SK-N-MC (cell line): ENCODE measurements at regions not wholly inside any gene's neighbourhood (a gene's known extent, or its start where the extent isn't known, plus 50 kb on each side); places are given as distances from the start of the nearest gene placed in this dataset.
A peak's percentile ranks its signal among the peaks of the same experiment; 100 is the strongest.
"Not testable (repeated sequence)": the region's sequence is repeated elsewhere in the genome, so short reads cannot be mapped to it uniquely, and the experiment has no call there.

Source experiments
- DNase-seq: peaks from one replicate; pipeline ENCODE4 v3.0.0-alpha.2; 2011; ENCODE audit warnings: low read depth, low spot score
- H3K27ac ChIP-seq: fragments of 200-600 bp; sonication (generic); 2 replicates; pipeline ENCODE4 v1.5.1; 2016; ENCODE audit warnings: mixed run types
- H3K36me3 ChIP-seq: fragments of 200-600 bp; sonication (generic); 2 replicates; pipeline ENCODE4 v1.6.1; 2017; ENCODE audit warnings: antibody characterized with exemption, low read length, mixed read lengths; ENCODE audit not compliant: insufficient read depth
- H3K4me3 ChIP-seq: fragments of 200-600 bp; sonication (generic); 2 replicates; pipeline ENCODE4 v1.5.1; 2016
- H3K9ac ChIP-seq: fragments of 200-600 bp; sonication (generic); 2 replicates; pipeline ENCODE4 v1.8.0; 2017; ENCODE audit warnings: mixed run types, mixed read lengths; ENCODE audit not compliant: insufficient read length
- H3K9me3 ChIP-seq: fragments of 200-600 bp; sonication (generic); 2 replicates; pipeline ENCODE4 v1.6.1; 2017; ENCODE audit warnings: low read depth, mild to moderate bottlenecking, antibody characterized with exemption, low read length, moderate library complexity, mixed read lengths
- EZH2 ChIP-seq: fragments of 200-600 bp; sonication (generic); IDR thresholded peaks from one replicate; pipeline ENCODE4 v1.6.1; 2017; ENCODE audit warnings: antibody characterized with exemption
- FOXP2 ChIP-seq: optimal IDR thresholded peaks from 2 replicates; pipeline ENCODE3; 2011; ENCODE audit warnings: mild to moderate bottlenecking, moderate library complexity; ENCODE audit not compliant: insufficient read depth; ENCODE audit errors: extremely low read length, control extremely low read depth
- POLR2AphosphoS5 ChIP-seq: IDR thresholded peaks from 2 replicates; pipeline ENCODE4 v1.6.1; 2012; ENCODE audit warnings: mild to moderate bottlenecking, low read depth, low read length, borderline replicate concordance

DNA sequence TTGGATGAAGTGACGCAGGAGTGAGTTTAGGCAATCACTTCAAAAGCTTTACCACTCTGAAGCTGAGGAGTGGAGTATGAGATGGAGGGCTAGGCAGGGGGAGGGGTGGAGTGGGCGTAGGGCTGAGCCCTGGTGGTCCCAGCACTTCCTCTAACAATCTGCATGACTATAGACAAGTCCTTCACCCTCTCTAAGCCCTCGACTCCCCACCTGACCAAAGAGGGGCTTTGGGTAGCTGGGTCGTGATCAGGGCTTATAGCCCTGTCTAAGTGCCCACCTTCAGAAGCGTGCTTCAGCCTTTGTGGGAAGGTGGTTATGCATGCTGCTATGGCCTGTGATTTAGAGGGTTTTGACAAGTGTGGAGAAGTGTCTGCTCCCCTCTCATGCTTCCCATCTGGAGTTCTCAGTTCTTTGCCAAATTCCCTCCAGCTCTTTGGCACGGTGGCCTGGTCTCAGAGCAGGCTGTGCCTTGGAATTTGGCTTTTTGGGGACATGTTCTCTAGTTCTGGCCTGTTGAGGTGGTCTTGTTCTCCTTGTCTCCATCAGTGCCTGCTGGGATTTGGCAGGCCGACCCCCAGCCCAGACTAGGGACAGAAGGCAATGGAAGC is 53.0 kb downstream of the ACTBL2 start:
- Histone ChIP-seq H3K4me3 (no peak overlapping the region), H3K36me3 (no peaks in the 10 kb centered on the region), H3K9me3 (no peaks in the 10 kb centered on the region), H3K9ac (no peak overlapping the region), H3K27ac (no peak overlapping the region)
- DNase-seq = no peak
- TF ChIP-seq POLR2AphosphoS5 (no peak), EZH2 (no peak), FOXP2 (no peak)

DNA sequence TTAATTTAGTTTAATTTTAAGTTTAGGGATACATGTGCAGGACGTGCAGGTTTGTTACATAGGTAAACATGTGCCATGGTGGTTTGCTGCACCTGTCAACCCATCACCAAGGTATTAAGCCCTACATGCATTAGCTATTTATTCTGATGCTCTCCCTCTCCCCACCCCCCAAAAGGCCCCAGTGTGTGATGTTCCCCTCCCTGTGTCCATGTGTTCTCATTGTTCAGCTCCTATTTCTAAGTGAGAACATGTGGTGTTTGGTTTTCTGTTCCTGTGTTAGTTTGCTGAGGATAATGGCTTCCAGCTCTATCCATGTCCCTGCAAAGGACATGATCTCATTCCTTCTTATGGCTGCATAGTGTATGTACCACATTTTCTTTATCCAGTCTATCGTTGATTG is 53.6 kb downstream of the ACTBL2 start:
- not testable (repeated sequence) for H3K9ac ChIP-seq, H3K9me3 ChIP-seq, H3K4me3 ChIP-seq, H3K36me3 ChIP-seq, H3K27ac ChIP-seq, DNase-seq

DNA sequence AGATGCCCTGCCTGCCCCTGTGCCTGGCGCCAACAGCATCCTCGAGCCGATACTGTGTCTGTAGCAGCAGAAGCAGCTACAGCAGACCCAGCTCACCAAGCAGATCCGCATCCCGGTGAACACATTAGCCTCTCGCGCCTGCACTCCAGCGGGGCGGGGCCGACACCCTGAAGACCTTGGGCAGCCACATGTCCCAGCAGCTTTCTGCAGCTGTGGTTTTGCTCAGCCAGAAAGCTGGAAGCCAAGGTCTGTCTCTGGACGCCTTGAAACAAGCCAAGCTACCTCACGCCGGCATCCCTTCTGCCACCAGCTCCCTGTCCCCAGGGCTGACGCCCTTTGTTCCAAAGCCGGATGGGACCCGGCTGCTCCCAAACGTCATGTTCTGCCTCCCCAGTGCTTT is 59.6 kb downstream of the ACTBL2 start:
- Histone ChIP-seq H3K9me3 (no peaks in the 10 kb centered on the region), H3K27ac (no peak overlapping the region), H3K36me3 (no peaks in the 10 kb centered on the region), H3K9ac (no peak overlapping the region), H3K4me3 (no peak overlapping the region)
- no peak for DNase-seq
- TF ChIP-seq FOXP2 (no peak), EZH2 (no peak), POLR2AphosphoS5 (no peak)

DNA sequence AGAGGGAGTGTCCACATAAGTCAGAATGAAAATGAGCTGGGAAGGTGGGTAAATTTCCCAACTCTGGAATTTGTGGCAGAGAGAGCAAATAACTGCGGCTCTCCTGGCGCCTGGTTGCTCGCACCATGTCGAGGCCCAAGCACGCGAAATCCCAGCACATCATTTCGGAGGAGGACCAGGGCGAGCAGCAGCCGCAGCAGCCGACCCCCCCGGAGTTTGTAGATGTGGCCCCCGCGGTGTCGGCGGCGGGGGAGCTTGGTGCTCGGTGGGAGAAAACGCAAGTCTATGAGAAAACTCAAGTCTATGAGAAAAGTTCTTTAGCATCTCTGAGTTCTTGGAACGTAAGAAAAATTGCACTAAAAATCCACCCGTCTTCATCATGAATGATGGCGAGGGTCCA is 60.3 kb downstream of the ACTBL2 start:
- no peaks in the 10 kb centered on the region for H3K9me3 ChIP-seq
- no peak overlapping the region for H3K4me3 ChIP-seq
- no peak for DNase-seq
- H3K9ac ChIP-seq = no peak overlapping the region
- H3K27ac ChIP-seq = no peak overlapping the region
- H3K36me3 ChIP-seq = no peaks in the 10 kb centered on the region
- TF ChIP-seq POLR2AphosphoS5 (no peak), EZH2 (no peak), FOXP2 (no peak)

DNA sequence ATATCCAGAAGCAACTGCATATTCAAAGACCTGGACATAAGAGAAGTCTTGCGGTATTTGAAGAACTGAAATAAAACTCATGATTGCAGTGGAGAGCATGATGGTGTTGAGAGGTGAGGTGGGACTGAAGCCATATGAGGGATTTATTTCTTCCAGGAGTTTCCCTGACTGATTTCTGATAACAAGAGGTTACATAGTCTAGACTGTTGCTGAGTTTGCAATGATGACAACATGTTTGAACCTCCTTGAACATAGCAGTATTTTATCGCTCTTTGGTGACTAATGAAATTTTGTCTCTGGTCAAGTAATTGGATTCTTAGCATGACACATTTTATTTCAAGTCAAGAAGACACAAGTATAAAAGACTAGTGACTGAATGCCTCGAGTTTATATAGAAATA is 61.8 kb downstream of the ACTBL2 start:
- DNase-seq = no peak
- Histone ChIP-seq H3K27ac (no peak overlapping the region), H3K9ac (no peak overlapping the region), H3K9me3 (no peaks in the 10 kb centered on the region), H3K36me3 (no peaks in the 10 kb centered on the region), H3K4me3 (no peak overlapping the region)
- TF ChIP-seq POLR2AphosphoS5 (no peak), EZH2 (no peak), FOXP2 (no peak)

DNA sequence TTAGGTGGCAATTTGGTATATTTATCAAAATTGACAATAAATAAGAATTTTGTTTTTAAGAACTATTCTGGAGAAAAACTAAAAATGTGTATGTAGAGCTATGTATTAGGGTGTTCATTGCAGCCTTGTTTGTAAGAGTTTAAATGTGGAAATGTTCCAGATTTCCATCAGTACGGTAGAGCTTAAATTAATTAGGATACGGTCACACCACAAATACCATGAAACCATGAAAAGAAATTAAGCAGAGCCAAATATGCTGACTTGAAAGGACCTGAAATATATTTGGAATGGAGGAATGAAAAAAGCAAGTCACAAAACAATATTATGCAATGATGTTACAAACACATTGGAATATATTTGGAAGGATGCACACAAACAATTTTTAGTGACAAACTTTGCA is 64.6 kb downstream of the ACTBL2 start:
- Histone ChIP-seq H3K36me3 (no peaks in the 10 kb centered on the region), H3K9ac (no peak overlapping the region), H3K9me3 (no peaks in the 10 kb centered on the region), H3K4me3 (peak overlapping the region; percentile 26; the same call in 1 of the 2 replicates), H3K27ac (peak overlapping the region; percentile 25; the same call in 1 of the 2 replicates)
- no peak for TF ChIP-seq FOXP2
- no peak for TF ChIP-seq EZH2
- no peak for TF ChIP-seq POLR2AphosphoS5
- no peak for DNase-seq

DNA sequence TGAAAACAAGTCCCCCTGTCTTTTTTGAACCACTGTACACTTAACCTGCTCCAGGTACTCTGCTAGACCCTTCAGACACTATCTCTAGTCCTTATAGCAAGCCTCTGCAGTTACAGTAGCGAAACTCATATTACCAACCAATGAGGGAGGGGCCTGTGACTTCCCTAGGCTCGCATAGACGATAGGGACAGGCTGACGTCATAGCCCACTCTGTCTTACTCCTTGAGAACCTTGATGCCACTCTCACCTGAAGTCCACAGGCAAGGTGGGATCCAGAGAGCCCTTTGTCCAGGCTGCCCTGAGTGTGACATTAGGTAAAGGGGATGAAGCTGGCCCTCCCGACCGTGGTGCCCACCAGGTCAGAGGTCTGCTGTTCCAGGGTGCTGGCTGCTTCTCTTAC is 65.3 kb downstream of the ACTBL2 start:
- TF ChIP-seq FOXP2 = no peak
- no peak for TF ChIP-seq EZH2
- no peak for TF ChIP-seq POLR2AphosphoS5

DNA sequence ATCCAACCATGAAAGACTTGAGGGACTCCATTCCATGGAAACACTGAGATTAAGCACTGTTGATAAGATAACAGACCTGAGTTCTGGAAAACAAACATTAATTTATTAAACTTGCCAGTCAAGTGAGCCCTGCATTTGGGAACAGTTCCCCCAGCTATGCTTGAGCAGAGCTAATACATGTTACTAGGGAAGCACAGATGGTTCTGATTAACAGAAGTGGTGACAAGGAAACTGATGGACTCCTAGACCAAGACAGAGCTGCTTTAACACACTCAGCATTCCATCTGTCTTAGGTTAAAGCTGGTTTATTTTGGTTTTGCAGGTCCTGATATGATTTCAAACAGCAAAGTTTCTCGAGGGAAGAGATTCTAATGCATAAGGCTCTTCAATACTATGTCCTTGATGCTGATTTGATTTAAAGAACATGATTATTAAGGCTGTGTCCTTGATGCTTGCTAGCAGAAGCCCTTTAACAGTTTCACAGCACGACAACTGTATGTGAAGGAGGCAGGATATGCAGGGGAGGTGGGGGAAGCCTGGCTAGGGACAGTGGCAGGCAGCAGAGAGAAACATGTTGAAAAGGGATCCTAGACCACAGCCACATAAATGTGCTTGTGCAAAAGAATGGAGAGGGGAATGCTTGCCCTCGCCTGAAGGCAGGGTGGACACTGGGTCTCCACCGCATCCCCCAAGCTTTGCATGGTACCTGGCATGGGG is 66.2 kb downstream of the ACTBL2 start:
- Histone ChIP-seq H3K27ac (peak overlapping the region; percentile 77), H3K4me3 (peak overlapping the region; percentile 60), H3K9ac (no peak overlapping the region), H3K9me3 (no peaks in the 10 kb centered on the region), H3K36me3 (no peaks in the 10 kb centered on the region)
- DNase-seq = peak; percentile 69
- 0 out of 2 replicates have a peak, but pooled peaks have one; percentile 26 for TF ChIP-seq POLR2AphosphoS5
- peak; percentile 33 for TF ChIP-seq FOXP2
- no peak for TF ChIP-seq EZH2

More for the DNA sequence above, 65.3 kb downstream of the ACTBL2 start:
- Histone ChIP-seq H3K27ac (no peak overlapping the region; the same call in 1 of the 2 replicates), H3K4me3 (peak overlapping the region; percentile 60), H3K9ac (no peak overlapping the region), H3K9me3 (no peaks in the 10 kb centered on the region), H3K36me3 (no peaks in the 10 kb centered on the region)
- no peak for DNase-seq
